T-helper 1 cell treated with Interleukin-12 subunit alpha and Interleukin-12 subunit beta and Interleukin-4 antibody, amounts not matched to agents 30 μg/mL and 1 μg/mL, for 36 hours (primary cell): ENCODE measurements at regions not wholly inside any gene's neighbourhood (a gene's known extent, or its start where the extent isn't known, plus 50 kb on each side); places are given as distances from the start of the nearest gene placed in this dataset.

Experiments used
- H3K27ac Mint-ChIP-seq: one replicate; pipeline ENCODE4 v1.8.0; 2021; ENCODE audit warnings: mild to moderate bottlenecking, mixed read lengths
- H3K27me3 Mint-ChIP-seq: one replicate; pipeline ENCODE4 v1.8.0; 2021; ENCODE audit warnings: low read depth, mixed read lengths
- H3K36me3 Mint-ChIP-seq: one replicate; pipeline ENCODE4 v1.8.0; 2021; ENCODE audit warnings: low read depth, mixed read lengths
- H3K4me1 Mint-ChIP-seq: one replicate; pipeline ENCODE4 v1.8.0; 2021; ENCODE audit warnings: low read depth, mixed read lengths
- H3K4me3 Mint-ChIP-seq: one replicate; pipeline ENCODE4 v1.8.0; 2021; ENCODE audit warnings: mild to moderate bottlenecking, moderate library complexity, mixed read lengths
- H3K9me3 Mint-ChIP-seq: one replicate; pipeline ENCODE4 v1.8.0; 2021; ENCODE audit warnings: mixed read lengths

DNA sequence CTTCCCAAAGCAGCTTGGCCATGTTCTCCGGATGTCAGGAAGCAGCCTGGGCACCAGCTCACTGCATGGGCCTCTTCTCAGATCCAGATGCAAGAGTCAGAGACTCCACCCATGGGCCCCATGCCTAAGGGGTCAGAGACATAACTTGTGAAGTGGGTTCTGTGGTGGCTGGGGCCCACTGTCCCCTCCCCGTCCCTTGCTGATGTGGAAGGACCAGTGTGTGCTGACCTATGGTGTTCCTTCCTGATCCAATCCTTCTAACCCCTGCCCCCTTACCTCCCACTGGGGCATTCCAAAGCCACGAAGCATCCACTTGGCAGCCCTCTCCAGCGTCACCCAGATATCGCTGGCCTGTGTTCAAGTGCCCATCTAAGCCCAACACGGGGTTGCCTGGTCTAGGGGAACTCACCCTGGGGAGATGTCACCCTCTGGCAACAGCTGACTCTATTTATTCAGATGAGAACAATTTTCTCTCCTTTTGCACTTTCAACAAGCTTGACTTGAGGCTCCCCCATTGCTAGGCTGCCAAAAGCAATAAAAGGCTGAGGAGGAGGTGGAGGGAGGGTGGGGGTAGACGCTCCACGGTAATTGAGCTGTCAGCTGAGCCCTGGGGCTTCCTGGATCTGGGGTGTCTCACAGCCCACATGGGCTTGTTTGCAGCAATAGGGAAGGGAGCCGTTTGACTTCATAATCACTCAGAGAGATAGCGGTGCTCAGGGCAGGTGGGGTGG, 158.5 kb downstream of the ADAMTS15 start:
- Mint-ChIP-seq H3K4me1 (no peaks in the 10 kb centered on the region), H3K27me3 (peaks cover 3% of the 10 kb centered on the region), H3K9me3 (no peaks in the 10 kb centered on the region), H3K4me3 (no peak overlapping the region), H3K27ac (no peak overlapping the region), H3K36me3 (no peaks in the 10 kb centered on the region)

DNA sequence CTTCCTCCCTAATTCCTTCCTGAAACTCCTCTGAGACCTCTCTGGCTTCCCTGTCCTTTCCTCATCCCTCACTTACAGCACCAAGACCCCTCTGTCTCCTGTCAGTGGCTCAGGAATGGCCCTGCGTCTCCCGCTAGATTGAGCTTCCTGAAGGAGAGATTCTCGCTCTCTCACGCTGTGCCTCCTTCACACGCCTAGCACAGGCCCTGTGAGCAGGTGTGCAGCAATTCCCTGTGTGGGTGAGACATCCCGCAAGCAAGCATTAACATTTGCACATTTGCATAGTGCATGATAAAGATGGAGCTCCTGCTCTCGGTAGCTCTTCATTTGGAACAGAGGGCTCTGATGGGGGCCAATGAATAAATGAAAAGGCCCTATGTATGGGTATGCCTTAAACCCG, 159.8 kb downstream of the ADAMTS15 start:
- no peak overlapping the region for H3K4me3 Mint-ChIP-seq

DNA sequence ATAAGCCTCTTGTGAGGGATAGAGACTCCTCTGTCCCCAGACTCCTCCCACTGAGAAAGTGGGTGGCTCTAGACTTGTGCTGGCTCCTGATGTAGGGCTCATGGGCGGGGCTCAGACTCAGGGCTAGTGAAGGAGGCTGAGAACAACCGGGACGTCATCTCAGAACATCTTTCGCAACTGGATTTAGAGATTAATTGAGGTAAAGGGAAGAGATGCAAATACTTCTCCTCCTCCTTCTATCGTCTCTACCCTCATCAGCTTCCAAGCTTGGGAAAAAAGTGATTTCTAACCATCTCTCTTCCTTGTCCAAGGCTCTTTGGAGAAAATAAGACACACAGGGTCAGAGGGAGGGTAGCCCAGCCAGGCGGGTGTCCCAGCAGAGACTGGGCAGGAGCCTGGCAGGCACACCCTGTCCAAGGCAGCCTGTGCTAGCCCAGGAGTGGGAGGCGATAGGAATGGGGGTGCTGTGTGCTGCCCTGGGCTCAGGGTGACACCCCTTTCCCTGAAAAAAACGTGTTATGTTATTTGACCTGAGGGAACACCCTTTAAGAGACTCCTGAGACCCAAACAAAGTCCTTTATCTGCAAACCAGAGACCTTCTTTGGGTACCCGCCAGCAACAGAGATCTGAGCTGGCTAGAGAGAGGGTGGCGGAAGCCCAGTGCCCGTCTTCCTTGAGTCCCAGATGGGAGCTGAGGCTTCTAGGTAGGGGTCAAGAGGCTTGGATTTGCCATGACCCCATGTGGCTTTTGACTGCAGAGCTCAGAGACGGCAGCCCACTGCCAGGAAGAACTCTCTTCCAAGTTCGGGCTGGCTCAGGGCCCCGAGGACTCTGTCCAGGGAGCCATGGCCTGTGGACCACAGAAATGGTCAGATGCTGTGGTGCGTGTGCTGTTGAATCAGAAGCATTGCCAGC, 160.9 kb downstream of the ADAMTS15 start:
- H3K27ac Mint-ChIP-seq = no peak overlapping the region

More for the DNA sequence above, 159.8 kb downstream of the ADAMTS15 start:
- Mint-ChIP-seq H3K9me3 (no peaks in the 10 kb centered on the region), H3K4me1 (no peaks in the 10 kb centered on the region), H3K27me3 (peaks cover 3% of the 10 kb centered on the region), H3K27ac (no peak overlapping the region), H3K36me3 (no peaks in the 10 kb centered on the region)

DNA sequence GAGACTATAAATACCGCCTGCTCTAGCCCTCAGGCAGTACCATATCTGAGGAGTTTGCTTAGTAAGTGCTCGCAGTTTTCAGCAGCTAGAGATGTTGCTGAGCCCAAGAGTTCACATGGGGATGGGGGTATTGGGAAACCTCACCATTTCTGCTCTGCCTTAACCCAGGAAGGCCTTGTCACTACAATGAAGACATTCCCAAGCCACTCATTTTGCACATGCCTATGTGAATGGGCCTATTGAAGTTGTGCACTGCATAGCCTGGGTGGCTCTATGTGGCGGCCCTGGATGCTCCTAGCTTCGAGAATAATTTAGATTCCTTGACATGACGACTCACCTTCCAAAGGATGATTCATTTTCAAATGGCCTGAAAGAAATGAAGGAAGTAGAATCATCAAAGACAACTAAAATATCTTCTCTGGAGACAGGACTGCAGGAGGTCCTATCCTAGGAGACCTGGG, 163.4 kb downstream of the ADAMTS15 start:
- Mint-ChIP-seq H3K4me3 (no peak overlapping the region), H3K27me3 (no peaks in the 10 kb centered on the region), H3K9me3 (no peaks in the 10 kb centered on the region), H3K4me1 (no peaks in the 10 kb centered on the region), H3K27ac (no peak overlapping the region), H3K36me3 (no peaks in the 10 kb centered on the region)

More for the DNA sequence above, 160.9 kb downstream of the ADAMTS15 start:
- H3K27me3 Mint-ChIP-seq = peaks cover 3% of the 10 kb centered on the region
- no peaks in the 10 kb centered on the region for H3K9me3 Mint-ChIP-seq
- H3K36me3 Mint-ChIP-seq = no peaks in the 10 kb centered on the region
- no peak overlapping the region for H3K4me3 Mint-ChIP-seq
- H3K4me1 Mint-ChIP-seq = no peaks in the 10 kb centered on the region

DNA sequence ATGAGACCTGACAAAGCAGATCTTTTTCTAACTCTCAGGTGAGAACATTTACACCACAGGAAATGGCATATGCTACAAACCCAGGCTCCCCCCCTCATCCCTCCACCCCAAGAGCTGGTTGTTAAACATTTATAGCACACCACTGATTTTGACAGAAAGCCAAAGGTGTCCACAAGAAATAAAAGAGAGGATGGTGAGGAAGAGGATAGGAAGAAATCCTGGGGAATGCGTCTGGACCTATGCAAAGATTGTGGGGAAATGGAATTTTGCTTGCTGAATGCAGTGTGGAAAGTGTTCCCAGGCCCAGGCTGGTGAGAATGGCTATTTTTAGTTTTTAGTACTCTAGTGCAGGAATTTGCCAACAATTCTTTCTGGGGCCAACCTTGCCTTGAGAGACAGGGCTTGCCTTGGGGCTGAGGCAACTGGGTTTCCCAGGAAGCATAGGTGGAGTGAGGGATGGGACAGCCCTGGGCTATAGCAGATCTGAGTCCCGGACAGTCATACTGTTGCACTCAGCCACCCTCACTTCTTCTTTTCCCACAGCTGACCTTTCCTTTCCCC, 163.9 kb downstream of the ADAMTS15 start:
- no peaks in the 10 kb centered on the region for H3K36me3 Mint-ChIP-seq
- no peaks in the 10 kb centered on the region for H3K4me1 Mint-ChIP-seq
- H3K9me3 Mint-ChIP-seq = no peaks in the 10 kb centered on the region
- no peak overlapping the region for H3K27ac Mint-ChIP-seq
- H3K27me3 Mint-ChIP-seq = no peaks in the 10 kb centered on the region
- no peak overlapping the region for H3K4me3 Mint-ChIP-seq

DNA sequence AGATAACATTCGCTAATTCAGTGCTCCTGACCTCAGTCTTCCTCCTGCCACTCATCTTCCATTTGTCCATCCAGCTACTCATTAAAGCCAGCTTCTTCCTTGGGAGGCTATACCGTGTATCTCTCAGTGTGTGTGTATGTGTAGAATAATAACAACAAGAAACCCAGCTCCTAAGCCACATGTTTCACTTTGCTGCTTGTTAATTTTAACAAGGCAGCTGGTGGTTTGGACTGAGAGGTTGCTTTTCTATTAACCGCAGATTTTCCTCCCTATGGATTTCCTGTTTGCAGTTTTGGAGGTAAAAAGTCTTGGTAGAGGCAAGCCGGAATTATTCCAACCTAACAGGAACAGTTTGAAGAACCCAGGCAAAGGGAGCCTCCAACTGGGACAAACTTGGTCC, 165.0 kb downstream of the ADAMTS15 start:
- no peaks in the 10 kb centered on the region for H3K9me3 Mint-ChIP-seq
- H3K4me1 Mint-ChIP-seq = no peaks in the 10 kb centered on the region
- H3K27me3 Mint-ChIP-seq = no peaks in the 10 kb centered on the region
- H3K36me3 Mint-ChIP-seq = no peaks in the 10 kb centered on the region
- H3K4me3 Mint-ChIP-seq = no peak overlapping the region
- no peak overlapping the region for H3K27ac Mint-ChIP-seq

DNA sequence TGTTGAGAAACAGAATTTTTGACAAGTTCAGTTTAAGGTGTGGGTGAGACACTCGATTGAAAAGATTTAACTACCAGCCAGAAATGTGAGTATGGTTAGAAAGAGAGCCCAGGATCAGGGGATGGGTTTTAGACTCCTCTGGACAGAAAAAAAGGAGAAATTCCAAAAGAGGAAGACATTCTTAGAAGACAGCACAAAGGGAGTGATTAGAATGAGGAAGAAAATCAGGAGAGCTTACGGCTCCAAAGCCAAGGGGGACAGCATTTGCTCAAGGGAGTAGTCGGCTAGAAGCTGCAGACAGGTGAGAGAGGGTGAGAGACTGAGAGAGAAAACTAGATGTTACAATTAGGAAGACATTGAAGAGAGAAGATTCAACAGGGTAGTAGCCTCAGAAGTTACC, 166.1 kb downstream of the ADAMTS15 start:
- no peaks in the 10 kb centered on the region for H3K4me1 Mint-ChIP-seq
- H3K9me3 Mint-ChIP-seq = no peaks in the 10 kb centered on the region
- no peak overlapping the region for H3K4me3 Mint-ChIP-seq

DNA sequence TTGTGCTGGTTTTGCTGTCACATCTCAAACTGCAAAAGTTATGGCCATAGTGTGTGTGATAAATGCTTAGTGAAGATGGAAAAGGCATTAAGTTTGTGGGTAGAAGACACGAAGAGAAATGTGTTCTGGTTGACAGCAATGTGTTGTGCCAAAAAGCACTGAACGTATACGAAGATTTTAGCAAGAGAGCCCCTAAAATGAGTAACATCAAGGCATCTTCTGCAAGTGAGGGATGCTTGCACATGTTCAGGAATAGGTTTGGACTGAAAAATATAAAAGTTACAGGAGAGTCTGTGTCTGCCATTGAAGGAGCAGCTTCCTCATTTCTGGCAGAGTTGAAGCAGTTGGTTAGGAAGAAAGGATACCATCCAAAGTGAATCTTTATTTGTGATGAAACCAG, 167.1 kb downstream of the ADAMTS15 start:
- Mint-ChIP-seq H3K4me3 (no peak overlapping the region), H3K27me3 (peaks cover 6% of the 10 kb centered on the region), H3K4me1 (no peaks in the 10 kb centered on the region), H3K27ac (no peak overlapping the region), H3K36me3 (no peaks in the 10 kb centered on the region), H3K9me3 (no peaks in the 10 kb centered on the region)

More for the DNA sequence above, 166.1 kb downstream of the ADAMTS15 start:
- Mint-ChIP-seq H3K27ac (no peak overlapping the region), H3K36me3 (no peaks in the 10 kb centered on the region), H3K27me3 (peaks cover 3% of the 10 kb centered on the region)

DNA sequence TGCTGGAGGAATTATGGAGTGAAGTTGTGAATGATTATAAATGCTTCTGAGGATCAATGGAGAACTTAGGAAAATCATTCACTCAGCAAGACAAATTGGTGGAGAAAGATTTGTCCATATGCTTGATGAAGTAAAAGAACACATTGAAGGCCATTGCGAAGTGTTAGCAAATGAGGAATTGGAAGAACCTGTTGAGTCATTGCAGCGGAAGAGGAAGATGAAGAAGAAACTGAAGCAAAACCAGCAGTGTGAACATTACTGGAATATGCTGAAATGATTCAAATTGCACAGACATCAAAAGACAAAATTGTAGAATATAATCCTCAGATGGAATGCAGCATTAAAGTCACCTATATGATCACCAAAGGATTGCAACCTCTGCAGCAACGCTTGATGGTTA, 168.1 kb downstream of the ADAMTS15 start:
- Mint-ChIP-seq H3K9me3 (no peaks in the 10 kb centered on the region), H3K36me3 (no peaks in the 10 kb centered on the region), H3K4me1 (no peaks in the 10 kb centered on the region), H3K27me3 (peaks cover 6% of the 10 kb centered on the region), H3K4me3 (no peak overlapping the region), H3K27ac (no peak overlapping the region)

DNA sequence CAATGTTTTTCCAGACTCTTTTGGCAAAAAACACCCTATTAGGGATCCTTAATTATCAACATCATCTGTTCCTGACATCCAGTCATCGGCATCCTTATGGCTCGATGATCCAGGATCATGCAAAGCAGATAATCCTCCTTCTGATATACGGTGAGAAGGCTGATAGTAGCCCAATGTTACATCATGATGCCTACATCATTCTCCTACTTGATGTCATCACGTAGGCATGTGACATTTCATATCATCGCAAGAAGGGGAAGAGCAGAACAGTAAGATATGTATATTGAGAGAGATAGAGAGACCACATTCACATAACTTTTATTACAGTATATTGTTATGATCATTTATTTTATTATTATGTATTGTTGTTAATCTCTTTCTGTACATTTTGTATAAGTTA, 168.6 kb downstream of the ADAMTS15 start:
- Mint-ChIP-seq H3K4me1 (no peaks in the 10 kb centered on the region), H3K36me3 (no peaks in the 10 kb centered on the region), H3K4me3 (no peak overlapping the region), H3K27me3 (peaks cover 10% of the 10 kb centered on the region), H3K27ac (no peak overlapping the region), H3K9me3 (no peaks in the 10 kb centered on the region)

DNA sequence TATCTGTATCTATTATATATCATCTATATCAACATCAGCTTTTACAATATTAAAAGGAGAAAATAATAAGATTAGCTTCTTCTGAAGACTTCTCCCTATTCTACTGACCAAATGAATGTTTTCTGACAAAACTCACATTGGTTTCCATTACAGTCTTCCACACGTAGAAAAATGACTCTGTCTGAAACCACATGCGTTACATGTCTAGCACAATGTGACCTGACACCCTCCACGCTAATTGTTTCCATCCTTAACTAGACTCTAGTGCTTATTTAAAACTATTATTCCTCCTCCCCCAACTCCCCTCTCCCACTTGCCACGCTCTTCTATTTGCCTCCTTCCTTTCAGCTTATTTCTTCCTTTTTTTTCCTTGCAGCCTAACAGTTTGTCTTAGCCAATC, 172.1 kb downstream of the ADAMTS15 start:
- no peaks in the 10 kb centered on the region for H3K9me3 Mint-ChIP-seq
- no peaks in the 10 kb centered on the region for H3K36me3 Mint-ChIP-seq
- no peak overlapping the region for H3K4me3 Mint-ChIP-seq
- H3K27me3 Mint-ChIP-seq = peaks cover 10% of the 10 kb centered on the region
- no peak overlapping the region for H3K27ac Mint-ChIP-seq
- H3K4me1 Mint-ChIP-seq = no peaks in the 10 kb centered on the region

DNA sequence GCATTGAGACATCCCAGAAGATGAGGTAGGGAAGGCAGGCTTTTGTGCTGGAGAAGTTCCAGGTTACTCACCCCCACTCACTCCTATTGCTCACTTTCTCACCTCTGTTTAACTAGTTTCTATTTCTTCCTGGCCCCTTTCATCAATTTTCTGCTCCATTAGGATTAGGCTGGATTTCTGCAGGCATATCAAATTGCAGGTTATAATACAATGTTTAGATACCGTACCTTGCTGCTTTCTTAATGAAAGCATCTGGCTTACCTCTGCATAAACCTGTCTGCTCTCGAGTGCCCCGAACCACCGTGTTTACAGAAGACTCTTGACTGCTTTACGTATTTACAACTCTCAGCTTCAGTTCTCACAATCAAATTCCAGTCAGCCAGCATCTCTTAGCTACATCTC, 173.7 kb downstream of the ADAMTS15 start:
- H3K27ac Mint-ChIP-seq = no peak overlapping the region
- no peaks in the 10 kb centered on the region for H3K36me3 Mint-ChIP-seq
- H3K4me3 Mint-ChIP-seq = no peak overlapping the region
- no peaks in the 10 kb centered on the region for H3K4me1 Mint-ChIP-seq
- H3K9me3 Mint-ChIP-seq = no peaks in the 10 kb centered on the region
- peaks cover 10% of the 10 kb centered on the region for H3K27me3 Mint-ChIP-seq

DNA sequence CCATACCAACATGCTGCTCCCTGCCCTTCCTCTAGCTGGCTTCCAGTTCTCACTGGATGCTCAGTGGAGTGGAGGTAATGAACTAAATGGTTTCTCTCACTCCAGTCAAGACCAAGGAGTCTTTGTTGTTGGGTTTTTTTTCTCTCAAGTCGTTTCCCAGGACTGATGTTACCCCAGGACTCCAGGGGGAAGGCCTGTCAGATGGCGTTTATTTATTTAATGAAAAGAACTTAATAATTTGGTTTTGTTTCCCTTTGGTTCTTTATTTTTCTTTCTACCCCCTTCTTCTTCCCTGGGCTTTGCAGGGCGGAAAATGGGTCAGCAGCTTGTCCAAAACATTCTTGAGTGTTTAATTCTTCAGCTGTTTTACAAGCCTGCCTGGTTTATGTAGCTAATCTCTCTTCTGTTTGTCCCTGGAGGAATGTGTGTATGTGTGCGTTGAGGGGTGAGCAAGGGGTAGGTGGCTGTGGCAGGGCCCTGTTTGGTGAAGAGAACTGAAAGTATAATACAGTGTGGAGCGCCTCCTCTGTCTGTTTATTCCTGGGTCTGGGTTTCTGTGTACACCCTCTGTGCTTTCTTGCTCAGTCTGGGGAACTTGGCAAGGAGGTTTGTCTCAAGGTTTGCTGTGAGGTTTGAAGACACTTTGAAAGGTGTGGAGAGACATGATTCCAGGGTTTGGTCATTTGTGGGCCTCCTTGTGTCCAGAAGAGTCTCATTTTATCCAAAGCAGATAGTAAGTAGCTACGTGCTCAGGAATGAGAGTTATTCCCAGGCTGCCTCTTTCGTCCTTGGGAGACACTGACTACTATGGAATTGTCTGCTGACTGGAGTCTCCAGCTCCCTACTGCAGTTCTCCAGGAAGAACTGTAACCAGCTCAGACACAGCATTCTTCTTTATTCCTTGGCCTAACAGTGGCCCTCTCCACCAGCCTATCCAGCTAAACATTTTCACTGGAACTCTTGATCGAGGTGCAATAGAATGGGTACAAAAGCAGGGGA, 175.5 kb downstream of the ADAMTS15 start:
- H3K27ac Mint-ChIP-seq = no peak overlapping the region
- no peak overlapping the region for H3K4me3 Mint-ChIP-seq

More for the DNA sequence above, 175.5 kb downstream of the ADAMTS15 start:
- H3K36me3 Mint-ChIP-seq = no peaks in the 10 kb centered on the region
- no peaks in the 10 kb centered on the region for H3K4me1 Mint-ChIP-seq
- no peaks in the 10 kb centered on the region for H3K9me3 Mint-ChIP-seq
- peaks cover 14% of the 10 kb centered on the region for H3K27me3 Mint-ChIP-seq
